ENCODE measurements at regions not wholly inside any gene's neighbourhood (a gene's known extent, or its start where the extent isn't known, plus 50 kb on each side); places are given as distances from the start of the nearest gene placed in this dataset.

- DNase-seq: no peak
Measured at GRCh38 chr12:127077262-127078045, 1189.5 kb upstream of the TMEM132C start.

- DNase-seq: no peak
Measured at GRCh38 chr12:127078577-127079350, 1188.2 kb upstream of the TMEM132C start.

GRCh38 chr12:127079636-127080035, 1187.3 kb upstream of the TMEM132C start:
- no peak for DNase-seq

GRCh38 chr12:127081058-127081457, 1185.9 kb upstream of the TMEM132C start:
- no peak for DNase-seq

GRCh38 chr12:127083008-127083949, 1183.7 kb upstream of the TMEM132C start:
- peak in 1 of 2 donors; percentile 65 for DNase-seq

GRCh38 chr12:127101076-127101475, 1165.9 kb upstream of the TMEM132C start:
- no peak for DNase-seq

- no peak for DNase-seq
Measured at GRCh38 chr12:127106041-127106440, 1160.9 kb upstream of the TMEM132C start.

GRCh38 chr12:127106697-127107096, 1160.3 kb upstream of the TMEM132C start:
- DNase-seq: no peak

- DNase-seq: no peak
Measured at GRCh38 chr12:127107744-127108143, 1159.2 kb upstream of the TMEM132C start.

GRCh38 chr12:127108360-127109215, 1158.4 kb upstream of the TMEM132C start:
- peak; percentile 13 to 37 for DNase-seq

- DNase-seq: no peak
Measured at GRCh38 chr12:127113945-127114344, 1153.0 kb upstream of the TMEM132C start.

GRCh38 chr12:127115468-127116035, 1151.4 kb upstream of the TMEM132C start:
- DNase-seq: no peak

GRCh38 chr12:127118251-127118650, 1148.7 kb upstream of the TMEM132C start:
- no peak for DNase-seq

- DNase-seq: no peak
Measured at GRCh38 chr12:127119600-127120140, 1147.3 kb upstream of the TMEM132C start.

- no peak for DNase-seq
Measured at GRCh38 chr12:127120851-127121250, 1146.1 kb upstream of the TMEM132C start.

- DNase-seq: no peak
Measured at GRCh38 chr12:127121494-127122084, 1145.4 kb upstream of the TMEM132C start.

- DNase-seq: no peak
Measured at GRCh38 chr12:127125607-127126259, 1141.2 kb upstream of the TMEM132C start.

- no peak for DNase-seq
Measured at GRCh38 chr12:127126260-127126628, 1140.7 kb upstream of the TMEM132C start.

GRCh38 chr12:127127897-127128296, 1139.1 kb upstream of the TMEM132C start:
- no peak for DNase-seq

- DNase-seq: no peak
Measured at GRCh38 chr12:127130506-127131124, 1136.4 kb upstream of the TMEM132C start.

Measured in CD4-positive, alpha-beta T cell treated with Interleukin-4 for 1 hour (primary cell).